ENCODE measurements at regions not wholly inside any gene's neighbourhood (a gene's known extent, or its start where the extent isn't known, plus 50 kb on each side); places are given as distances from the start of the nearest gene placed in this dataset.

GRCh38 chr10:65395631-65396030, 1530.2 kb upstream of the LRRTM3 start:
- ChIA-PET CTCF (no interaction called here), POLR2A (no interaction called here)
- Mint-ChIP-seq H3K36me3 (ENCODE audit: low read depth) (no peaks in the 10 kb centered on the region), H3K4me1 (no peaks in the 10 kb centered on the region), H3K9me3 (peaks cover 8% of the 10 kb centered on the region), H3K27me3 (no peaks in the 10 kb centered on the region), H3K27ac (no peak overlapping the region), H3K4me3 (no peak overlapping the region)
- ATAC-seq (ENCODE audit: low read depth) (no peak), DNase-seq (no peak)
- TF ChIP-seq CTCF (IDR thresholded peaks at IDR 0.05) = no peak
- intact Hi-C loops (cut with micrococcal nuclease) = no loop called here

GRCh38 chr10:65396997-65397396, 1528.8 kb upstream of the LRRTM3 start:
- H3K4me1 Mint-ChIP-seq = no peaks in the 10 kb centered on the region
- no peak overlapping the region for H3K4me3 Mint-ChIP-seq
- CTCF ChIA-PET = no interaction called here
- DNase-seq (no peak), ATAC-seq (ENCODE audit: low read depth) (no peak)
- peaks cover 8% of the 10 kb centered on the region for H3K9me3 Mint-ChIP-seq
- H3K27ac Mint-ChIP-seq = no peak overlapping the region
- no peak for TF ChIP-seq CTCF (IDR thresholded peaks at IDR 0.05)
- POLR2A ChIA-PET = no interaction called here
- no peaks in the 10 kb centered on the region for H3K36me3 Mint-ChIP-seq (ENCODE audit: low read depth)
- intact Hi-C loops (cut with micrococcal nuclease) = no loop called here
- no peaks in the 10 kb centered on the region for H3K27me3 Mint-ChIP-seq

GRCh38 chr10:65408401-65408800, 1517.4 kb upstream of the LRRTM3 start:
- no peaks in the 10 kb centered on the region for H3K36me3 Mint-ChIP-seq (ENCODE audit: low read depth)
- TF ChIP-seq CTCF (IDR thresholded peaks at IDR 0.05) = no peak
- H3K9me3 Mint-ChIP-seq = peaks cover 6% of the 10 kb centered on the region
- no peak overlapping the region for H3K4me3 Mint-ChIP-seq
- DNase-seq = no peak
- H3K27me3 Mint-ChIP-seq = no peaks in the 10 kb centered on the region
- H3K4me1 Mint-ChIP-seq = no peaks in the 10 kb centered on the region
- H3K27ac Mint-ChIP-seq = no peak overlapping the region
- ChIA-PET POLR2A (no interaction called here), CTCF (no interaction called here)
- no peak for ATAC-seq (ENCODE audit: low read depth)
- intact Hi-C loops (cut with micrococcal nuclease) = no loop called here

GRCh38 chr10:65413001-65413400, 1512.8 kb upstream of the LRRTM3 start:
- intact Hi-C loops (cut with micrococcal nuclease) = no loop called here
- no peak for ATAC-seq (ENCODE audit: low read depth)
- ChIA-PET POLR2A (no interaction called here), CTCF (no interaction called here)
- DNase-seq = no peak
- Mint-ChIP-seq H3K27ac (no peak overlapping the region), H3K4me3 (no peak overlapping the region), H3K4me1 (no peaks in the 10 kb centered on the region), H3K9me3 (peaks cover 12% of the 10 kb centered on the region), H3K36me3 (ENCODE audit: low read depth) (no peaks in the 10 kb centered on the region), H3K27me3 (no peaks in the 10 kb centered on the region)
- no peak for TF ChIP-seq CTCF (IDR thresholded peaks at IDR 0.05)

GRCh38 chr10:65415318-65415717, 1510.5 kb upstream of the LRRTM3 start:
- H3K36me3 Mint-ChIP-seq (ENCODE audit: low read depth) = no peaks in the 10 kb centered on the region
- DNase-seq (no peak), ATAC-seq (ENCODE audit: low read depth) (no peak)
- no peak for TF ChIP-seq CTCF (IDR thresholded peaks at IDR 0.05)
- no peak overlapping the region for H3K27ac Mint-ChIP-seq
- peaks cover 12% of the 10 kb centered on the region for H3K9me3 Mint-ChIP-seq
- ChIA-PET CTCF (no interaction called here), POLR2A (no interaction called here)
- no peak overlapping the region for H3K4me3 Mint-ChIP-seq
- H3K4me1 Mint-ChIP-seq = no peaks in the 10 kb centered on the region
- intact Hi-C loops (cut with micrococcal nuclease) = no loop called here
- no peaks in the 10 kb centered on the region for H3K27me3 Mint-ChIP-seq
